GM19452 (cell line): ENCODE measurements at regions not wholly inside any gene's neighbourhood (a gene's known extent, or its start where the extent isn't known, plus 50 kb on each side); places are given as distances from the start of the nearest gene placed in this dataset.

ENCODE experiments used
- ATAC-seq: cut with Tn5 transposase; IDR thresholded peaks from one replicate; pipeline ENCODE4 v1.9.1; 2021; ENCODE audit not compliant: unreplicated experiment

- ATAC-seq: no peak
Observed at GRCh38 chr5:135127439-135128240, 93.6 kb upstream of the PITX1 start.

GRCh38 chr5:135126688-135127438, 92.8 kb upstream of the PITX1 start:
- ATAC-seq: no peak

GRCh38 chr5:135124724-135125123, 90.7 kb upstream of the PITX1 start:
- ATAC-seq: no peak

GRCh38 chr5:135124128-135124527, 90.1 kb upstream of the PITX1 start:
- ATAC-seq: no peak

GRCh38 chr5:135122797-135123196, 88.8 kb upstream of the PITX1 start:
- ATAC-seq: no peak

GRCh38 chr5:135120951-135121350, 86.9 kb upstream of the PITX1 start:
- ATAC-seq: no peak

GRCh38 chr5:135119481-135119880, 85.5 kb upstream of the PITX1 start:
- ATAC-seq: no peak

GRCh38 chr5:135117590-135117989, 83.6 kb upstream of the PITX1 start:
- ATAC-seq: no peak

GRCh38 chr5:135116160-135116561, 82.1 kb upstream of the PITX1 start:
- no peak for ATAC-seq

GRCh38 chr5:135115591-135115990, 81.6 kb upstream of the PITX1 start:
- no peak for ATAC-seq

GRCh38 chr5:135114759-135115158, 80.7 kb upstream of the PITX1 start:
- ATAC-seq: no peak

GRCh38 chr5:135112008-135112725, 78.1 kb upstream of the PITX1 start:
- no peak for ATAC-seq

- ATAC-seq: no peak
Observed at GRCh38 chr5:135110785-135111596, 77.0 kb upstream of the PITX1 start.

- ATAC-seq: no peak
Observed at GRCh38 chr5:135108992-135109391, 75.0 kb upstream of the PITX1 start.

- no peak for ATAC-seq
Observed at GRCh38 chr5:135108569-135108968, 74.5 kb upstream of the PITX1 start.

- no peak for ATAC-seq
Observed at GRCh38 chr5:135107986-135108385, 74.0 kb upstream of the PITX1 start.

GRCh38 chr5:135106610-135107471, 72.8 kb upstream of the PITX1 start:
- no peak for ATAC-seq

GRCh38 chr5:135106136-135106535, 72.1 kb upstream of the PITX1 start:
- no peak for ATAC-seq

- ATAC-seq: no peak
Observed at GRCh38 chr5:135105105-135105484, 71.1 kb upstream of the PITX1 start.

- ATAC-seq: no peak
Observed at GRCh38 chr5:135103575-135103853, 69.5 kb upstream of the PITX1 start.
